Occipital lobe (tissue), 1 donor: ENCODE measurements at regions not wholly inside any gene's neighbourhood (a gene's known extent, or its start where the extent isn't known, plus 50 kb on each side); places are given as distances from the start of the nearest gene placed in this dataset.
A peak's percentile ranks its signal among the peaks of the same experiment; 100 is the strongest.

Experiments used
- DNase-seq: peaks from one replicate; lab custom pipeline; 2025; lab: John Stamatoyannopoulos, UW

DNA sequence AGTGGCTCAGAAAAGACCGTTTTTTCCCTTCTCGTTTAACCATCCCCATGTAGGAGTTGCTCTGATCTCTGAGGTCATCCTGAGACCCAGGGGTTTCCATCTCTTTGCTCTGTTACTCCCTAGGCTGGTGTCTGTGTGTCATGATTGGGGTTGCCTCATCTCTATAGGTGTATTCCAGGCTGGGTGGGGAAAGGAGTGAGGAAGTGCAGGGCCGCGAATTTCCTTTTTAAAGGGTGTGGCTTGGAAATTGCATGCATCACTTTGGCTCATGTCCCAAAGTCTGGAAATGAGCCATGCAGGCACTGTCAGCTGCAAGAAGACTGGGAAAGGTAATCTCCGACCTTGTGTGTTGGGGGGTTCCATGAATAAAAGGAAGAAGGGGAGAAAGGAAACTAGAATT, 201.9 kb downstream of the AACS start:
- DNase-seq, result no peak

DNA sequence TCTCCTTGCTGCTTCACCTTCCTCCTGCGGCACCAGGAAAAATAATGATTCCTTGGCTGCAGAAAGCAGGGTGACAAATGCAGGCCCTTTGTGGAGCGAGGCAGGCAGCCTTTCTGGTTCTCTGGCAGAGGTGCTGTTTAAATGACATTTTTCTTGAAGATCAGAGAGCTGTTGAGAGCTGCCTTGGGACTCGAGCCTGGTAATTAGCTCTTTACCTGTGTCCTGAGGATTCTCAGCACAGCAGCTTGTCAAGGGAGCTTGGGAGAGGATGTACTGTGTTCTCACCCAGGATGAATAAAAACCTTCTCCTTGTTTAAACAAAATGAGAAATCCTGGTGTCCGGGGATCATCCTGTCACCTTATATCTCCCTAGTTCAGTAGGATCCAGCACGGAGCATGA, 204.0 kb downstream of the AACS start:
- DNase-seq, result no peak

GRCh38 chr12:125271892-125272291, 206.7 kb downstream of the AACS start:
- no peak for DNase-seq

GRCh38 chr12:125272383-125272933, 207.2 kb downstream of the AACS start:
- peak; percentile 24 for DNase-seq

DNA sequence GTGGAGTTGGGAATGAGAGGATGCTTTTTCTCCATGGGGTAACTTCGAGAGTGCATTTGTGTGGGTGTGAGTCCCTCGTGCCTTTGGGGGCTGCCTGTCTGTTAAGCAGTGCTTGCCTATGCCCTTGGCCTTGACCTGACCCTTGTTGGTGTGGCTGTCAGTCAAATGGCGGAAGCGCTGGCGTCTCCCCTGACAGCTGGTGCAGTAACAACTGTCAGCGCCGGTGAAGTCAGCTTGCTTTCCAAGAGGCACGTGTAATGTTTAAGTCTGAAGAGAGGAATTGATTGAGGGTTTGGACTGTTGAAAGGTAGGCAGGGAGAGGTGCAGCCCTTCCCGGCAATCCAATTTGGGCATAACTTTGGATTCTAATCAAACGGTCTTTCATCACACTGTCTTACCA, 211.3 kb downstream of the AACS start:
- no peak for DNase-seq

GRCh38 chr12:125280482-125281377, 215.5 kb downstream of the AACS start:
- DNase-seq, result no peak

- DNase-seq, result no peak
These were observed 217.7 kb downstream of the AACS start for GRCh38 chr12:125282921-125283320.

DNA sequence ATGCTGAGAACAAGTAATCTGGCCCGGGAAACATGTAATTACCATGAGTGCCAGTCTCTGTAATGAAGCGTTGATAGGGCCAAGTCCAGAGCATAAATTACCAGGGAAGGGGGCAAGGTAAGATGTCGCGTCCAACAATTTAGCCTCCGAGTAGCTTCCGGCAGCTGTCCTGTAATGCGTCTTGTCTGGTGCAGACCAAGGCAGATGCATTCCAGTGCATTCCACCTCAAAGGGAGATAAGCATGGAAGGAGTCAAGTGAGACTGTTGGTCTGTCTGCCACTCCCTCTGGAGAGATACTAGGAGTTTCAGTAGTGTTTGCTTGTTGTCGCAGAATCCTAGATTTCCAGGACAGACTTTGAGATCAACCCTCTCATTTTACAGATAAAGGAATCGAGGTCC, 218.3 kb downstream of the AACS start:
- DNase-seq, result no peak

- DNase-seq, result no peak
These were observed 218.9 kb downstream of the AACS start for GRCh38 chr12:125284087-125284486.

GRCh38 chr12:125284945-125285685, 219.9 kb downstream of the AACS start:
- no peak for DNase-seq

DNA sequence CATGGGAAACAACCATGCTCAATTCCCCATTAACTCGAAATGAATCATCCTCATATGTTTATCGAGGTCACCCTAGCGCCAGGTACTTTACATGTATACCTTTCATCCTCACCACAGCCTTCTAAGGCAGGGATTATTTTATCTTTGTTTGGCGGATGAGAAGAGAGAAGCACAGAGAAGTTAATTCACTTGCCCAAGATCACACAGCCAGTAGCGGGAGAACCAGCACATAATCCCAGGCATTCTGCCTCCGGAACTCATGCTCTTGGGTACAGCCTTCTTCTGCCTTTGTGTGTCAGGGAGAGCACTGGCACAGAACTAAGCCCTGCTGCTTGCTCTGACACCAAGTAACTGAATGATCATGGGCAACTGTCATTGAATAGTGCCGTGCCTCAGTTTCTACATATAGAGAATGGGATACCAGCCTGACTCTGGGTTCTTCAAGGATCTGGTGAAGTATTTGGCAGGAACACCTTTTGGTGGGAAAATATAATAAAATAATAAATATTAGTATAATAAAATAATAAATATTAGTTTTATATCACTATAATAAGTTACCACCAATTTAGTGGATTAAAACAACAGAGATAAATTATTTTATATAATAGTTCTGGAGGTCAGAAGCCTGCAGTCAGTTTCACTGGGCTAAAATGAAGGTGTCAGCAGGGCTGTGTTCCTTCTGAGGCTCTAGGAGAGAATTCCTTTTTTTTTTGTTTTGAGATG, 220.9 kb downstream of the AACS start:
- no peak for DNase-seq

DNA sequence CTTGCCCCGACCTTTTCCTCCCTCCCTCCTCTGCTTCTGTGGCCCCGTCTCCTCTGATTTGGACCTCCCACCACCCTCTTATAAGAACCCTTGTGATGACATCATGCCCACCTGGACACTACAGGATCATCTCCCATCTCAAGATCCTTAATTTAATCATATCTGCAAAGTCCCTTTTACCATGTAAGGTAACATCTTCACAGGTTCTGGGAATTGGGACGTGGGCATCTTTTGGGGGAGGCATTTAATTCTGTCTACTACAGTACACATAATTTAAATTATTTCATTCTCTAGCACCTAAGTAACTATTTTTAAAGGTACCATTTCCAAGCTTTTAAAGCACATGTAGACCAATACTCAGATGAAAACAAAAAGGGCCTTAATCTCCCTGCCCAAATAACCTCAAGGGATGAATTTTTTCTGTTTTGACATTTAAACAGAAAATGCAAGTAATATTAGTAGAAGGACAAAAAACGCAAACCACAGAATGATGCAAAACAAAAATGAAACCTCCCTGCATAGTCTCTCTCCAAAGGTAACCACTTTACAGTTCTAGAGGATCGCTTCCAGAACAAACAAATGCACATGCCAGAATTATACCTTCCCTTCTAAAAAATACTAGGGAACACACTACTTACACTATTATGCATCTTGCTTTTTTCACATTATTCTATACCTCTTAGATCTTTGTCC, 222.1 kb downstream of the AACS start:
- no peak for DNase-seq

DNA sequence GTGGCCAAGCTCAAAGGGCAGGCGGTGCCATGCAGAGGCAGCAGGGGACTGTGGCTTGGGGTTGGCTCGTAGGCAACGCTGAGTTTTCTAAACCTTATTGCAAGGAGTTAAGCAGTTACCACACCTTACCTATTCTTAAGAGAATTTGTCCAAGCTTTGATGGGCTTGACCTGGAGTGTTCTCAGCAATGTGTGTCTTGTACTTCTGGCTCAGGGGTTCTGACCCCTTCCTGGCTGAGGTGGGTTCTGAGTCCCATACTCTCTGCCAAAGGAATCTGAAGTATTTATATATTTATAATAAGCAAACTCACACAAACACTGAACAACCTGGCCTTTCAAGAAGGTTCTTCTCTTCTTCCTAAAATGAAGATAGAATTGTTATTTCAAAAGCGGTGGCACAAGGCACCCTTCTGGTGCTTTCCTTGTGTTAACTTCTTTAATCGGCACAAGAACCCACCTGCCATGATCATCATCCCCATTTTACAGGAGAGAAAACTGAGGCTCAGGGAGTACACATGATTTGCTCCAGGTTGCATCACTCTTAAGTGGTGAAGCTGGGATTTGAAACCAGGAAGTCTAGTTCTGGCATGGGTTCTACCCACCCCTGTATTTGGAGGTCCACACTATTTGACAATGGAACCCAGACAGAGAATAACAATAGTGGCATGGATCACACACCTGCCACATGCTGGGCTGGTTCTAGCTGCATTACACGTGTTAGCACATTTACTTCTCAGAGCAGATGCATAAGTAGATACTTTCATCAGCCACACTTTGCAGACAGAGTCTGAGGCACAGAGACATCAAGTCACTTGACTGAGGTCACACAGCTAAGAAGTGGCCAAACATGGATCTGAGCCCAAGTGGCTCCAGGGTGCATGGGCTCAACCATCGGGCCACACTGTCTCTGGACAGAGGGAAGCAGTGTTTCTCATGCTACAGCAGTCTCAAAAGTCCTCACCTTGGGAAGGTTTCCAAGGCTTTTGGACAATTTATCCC, 224.0 kb downstream of the AACS start:
- DNase-seq, result no peak

DNA sequence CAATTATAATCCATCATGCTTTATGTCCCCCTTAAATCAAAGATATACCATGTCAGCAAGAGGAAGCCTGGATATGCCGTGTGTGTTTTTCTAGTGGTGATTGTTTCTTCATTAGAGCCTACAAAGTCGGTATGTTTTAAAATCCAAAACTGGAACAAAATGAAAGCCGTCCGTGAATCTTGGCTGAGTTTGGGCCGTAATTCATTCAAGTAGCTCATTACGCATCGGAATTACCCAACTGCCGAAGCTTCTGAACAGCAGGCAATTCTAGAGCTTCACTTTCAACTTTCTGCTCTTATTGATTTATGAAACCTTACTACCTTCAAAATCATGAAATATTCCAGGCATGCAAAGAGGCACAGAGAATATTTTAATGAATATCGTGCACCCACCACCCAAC, 224.7 kb downstream of the AACS start:
- DNase-seq, result no peak

GRCh38 chr12:125292700-125293099, 227.5 kb downstream of the AACS start:
- DNase-seq, result no peak

- DNase-seq, result no peak
These were observed 230.3 kb downstream of the AACS start for GRCh38 chr12:125295550-125295949.

DNA sequence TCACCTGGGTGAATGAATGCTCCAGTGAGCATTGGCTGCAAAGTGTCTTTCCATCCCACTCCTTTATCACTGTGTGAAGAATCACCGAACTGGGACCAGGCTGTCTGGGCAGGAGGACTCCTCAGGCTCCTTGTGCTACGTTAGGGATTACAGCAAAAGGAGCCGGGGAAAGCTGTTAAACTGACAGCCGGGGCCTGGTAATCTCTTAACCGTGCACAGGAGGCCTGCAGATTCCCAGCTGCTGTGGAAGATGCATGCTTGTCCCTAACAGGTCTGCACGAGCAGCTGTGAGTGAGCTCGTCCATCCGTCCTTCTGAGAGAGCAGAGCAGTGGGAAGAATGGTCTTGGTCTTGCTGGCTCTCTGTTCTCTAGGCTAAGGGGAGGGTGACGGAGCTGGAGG, 231.5 kb downstream of the AACS start:
- DNase-seq, result no peak

GRCh38 chr12:125299840-125300239, 234.6 kb downstream of the AACS start:
- no peak for DNase-seq

DNA sequence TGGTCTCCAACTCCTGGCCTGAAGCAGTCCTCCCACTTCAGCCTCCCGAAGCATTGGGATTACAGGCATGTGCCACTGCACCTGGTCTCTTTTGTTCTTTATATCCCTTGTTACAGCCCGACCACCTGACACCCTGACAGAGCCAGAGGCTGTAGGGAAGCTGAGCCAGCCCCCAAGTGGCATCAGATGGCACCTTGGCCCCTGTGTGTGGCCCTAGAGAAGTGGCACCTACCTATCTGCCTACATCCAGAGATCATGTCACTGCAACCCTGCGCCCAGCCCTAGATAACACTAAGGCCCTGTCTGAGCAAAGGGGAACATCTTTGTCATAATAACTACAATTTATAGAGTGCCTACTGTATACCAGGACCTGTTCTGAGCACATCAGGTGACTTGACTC, 235.0 kb downstream of the AACS start:
- no peak for DNase-seq

- no peak for DNase-seq
These were observed 238.1 kb downstream of the AACS start for GRCh38 chr12:125303337-125303736.
